K562 (cell line): ENCODE measurements at regions not wholly inside any gene's neighbourhood (a gene's known extent, or its start where the extent isn't known, plus 50 kb on each side); places are given as distances from the start of the nearest gene placed in this dataset.

Experiments
- ATAC-seq: fragments of 200-7000 bp; cut with Tn5 transposase; 3 replicates; pipeline ENCODE4 v1.9.1; 2020; ENCODE audit warnings: moderate library complexity
- BruUV-seq: library from RNA; stranded (reverse); fragments of 400-500 nt; replicated peaks from 2 replicates; lab custom pipeline; 2021; lab: Mats Ljungman, UMichigan
- CTCF ChIA-PET: fragments of 300-600 bp; formaldehyde crosslinking; extraction: SDS; loops from one replicate; lab custom pipeline; 2021; ENCODE audit warnings: low intra/inter-chr PET ratio; lab: Yijun Ruan, JAX
- POLR2A ChIA-PET: fragments of 300-600, 350-650 bp; sonication (Branson Sonifier 250); formaldehyde crosslinking; extraction: SDS; loops from one replicate; lab custom pipeline; 2021; ENCODE audit warnings: antibody characterized with exemption, inconsistent platforms; lab: Yijun Ruan, JAX
- DNase-seq, 4 experiments: peaks; one replicate each; pipeline versions ENCODE4 v3.0.0 to v3.0.0-alpha.2; 2011 to 2018; ENCODE audit warnings: low spot score in 3 of 4, mixed read lengths in 3 of 4; ENCODE audit errors: extremely low read depth in 1 of 4
- FAIRE-seq: peaks from 2 replicates; lab custom pipeline; 2011; peaks lifted over from hg19 to GRCh38; lab: Jason Lieb, UNC
- H2AFZ ChIP-seq: 2 replicates; pipeline ENCODE4 v1.6.0; 2011; ENCODE audit warnings: low read depth, low read length, control low read depth, inconsistent platforms
- H3K27ac ChIP-seq: fragments of 200-600 bp; 3 replicates; pipeline ENCODE4 v1.8.0; 2011; ENCODE audit warnings: low read depth, mild to moderate bottlenecking, control low read depth, inconsistent platforms, low read length, moderate library complexity, mixed read lengths; ENCODE audit errors: extremely low read depth
- H3K27me3 ChIP-seq, 2 experiments: fragments of 300-600 bp in 1 of 2; 2 replicates in 1 of 2; 3 replicates in 1 of 2; pipeline versions ENCODE4 v1.6.0 to v1.8.0; 2011; ENCODE audit warnings: inconsistent platforms in 2 of 2, low read length in 2 of 2, mild to moderate bottlenecking in 1 of 2, mixed read lengths in 1 of 2, moderate library complexity in 1 of 2; ENCODE audit not compliant: control insufficient read depth in 2 of 2, insufficient read depth in 2 of 2
- H3K36me3 ChIP-seq: fragments of 300-600 bp; 3 replicates; pipeline ENCODE4 v1.8.0; 2011; ENCODE audit warnings: mild to moderate bottlenecking, low read length, inconsistent platforms; ENCODE audit not compliant: control insufficient read depth, insufficient read depth
- H3K4me1 ChIP-seq, 2 experiments: fragments of 200-600 bp in 1 of 2; replicated peaks in 1 of 2; 2 replicates in 1 of 2; 3 replicates in 1 of 2; pipeline versions ENCODE4 v1.5.1 to v1.8.0; 2011; ENCODE audit warnings: inconsistent platforms in 2 of 2, low read length in 2 of 2, mild to moderate bottlenecking in 1 of 2, mixed read lengths in 1 of 2, moderate library complexity in 1 of 2; ENCODE audit not compliant: control insufficient read depth in 2 of 2, insufficient read depth in 2 of 2
- H3K4me2 ChIP-seq: 2 replicates; pipeline ENCODE4 v1.6.1; 2011; ENCODE audit warnings: low read length, control low read depth, inconsistent platforms, mixed read lengths; ENCODE audit not compliant: insufficient read depth
- H3K4me3 ChIP-seq: fragments of 200-600 bp; sonication (generic), shearing (Covaris generic); 2 replicates; pipeline ENCODE4 v1.5.1; 2016; ENCODE audit warnings: control low read depth, inconsistent platforms
- H3K79me2 ChIP-seq: fragments of 200-600 bp; 3 replicates; pipeline ENCODE4 v1.8.0; 2011; ENCODE audit warnings: low read length, inconsistent platforms; ENCODE audit not compliant: control insufficient read depth, insufficient read depth
- H3K9ac ChIP-seq, 2 experiments: 2 replicates each; pipeline versions ENCODE4 v1.6.0 to v1.6.1; 2011; ENCODE audit warnings: low read depth in 2 of 2, low read length in 2 of 2, control low read depth in 1 of 2, inconsistent platforms in 1 of 2, mild to moderate bottlenecking in 1 of 2, mixed read lengths in 1 of 2; ENCODE audit not compliant: insufficient read depth in 1 of 2
- H3K9me1 ChIP-seq: one replicate; pipeline ENCODE4 v1.6.0; 2011; ENCODE audit warnings: inconsistent platforms, mild to moderate bottlenecking, low read length, moderate library complexity; ENCODE audit not compliant: control insufficient read depth, insufficient read depth
- H3K9me3 ChIP-seq: replicated peaks from 2 replicates; pipeline ENCODE4 v1.5.1; 2011; ENCODE audit warnings: low read depth, low read length, inconsistent platforms; ENCODE audit not compliant: control insufficient read depth, insufficient read depth
- H4K20me1 ChIP-seq: replicated peaks from 2 replicates; pipeline ENCODE4 v1.6.1; 2011; ENCODE audit warnings: low read length, inconsistent platforms, mixed read lengths; ENCODE audit not compliant: control insufficient read depth, insufficient read depth
- ATF7 ChIP-seq: fragments of 450-650 bp; IDR thresholded peaks from 2 replicates; pipeline ENCODE4 v1.7.1; 2014; ENCODE audit warnings: mild to moderate bottlenecking, moderate library complexity
- ETV5 ChIP-seq: sonication (generic); formaldehyde crosslinking; IDR thresholded peaks from 2 replicates; pipeline ENCODE4 v1.4.0; 2020; ENCODE audit warnings: low read depth, mild to moderate bottlenecking, missing genetic modification reagents
- GABPA ChIP-seq: fragments of 200-800 bp; sonication (Bioruptor generic); conservative IDR thresholded peaks from 2 replicates; pipeline ENCODE4 v1.6.1; 2016; ENCODE audit warnings: low read depth, missing genetic modification characterization, missing compliant biosample characterization
- HSF4 ChIP-seq: fragments of 250-450 bp; sonication (Bioruptor Pico); IDR thresholded peaks from 2 replicates; pipeline ENCODE4 v2.1.2; 2022; ENCODE audit warnings: mild to moderate bottlenecking, moderate library complexity, borderline replicate concordance
- POLR2AphosphoS5 ChIP-seq: IDR thresholded peaks from 2 replicates; pipeline ENCODE4 v1.6.1; 2011; ENCODE audit warnings: mild to moderate bottlenecking, low read depth, low read length, moderate library complexity; ENCODE audit not compliant: control insufficient read depth, insufficient read depth
- POLR2B ChIP-seq: fragments of 450-650 bp; IDR thresholded peaks from 2 replicates; pipeline ENCODE4 v1.6.1; 2018; ENCODE audit warnings: low read depth; ENCODE audit not compliant: partially characterized antibody
- POLR3G ChIP-seq: IDR thresholded peaks from 2 replicates; pipeline ENCODE4 v1.6.1; 2011; ENCODE audit not compliant: insufficient read length, insufficient replicate concordance; ENCODE audit errors: extremely low read depth
- PTRF ChIP-seq: fragments of 450-650 bp; IDR thresholded peaks from 2 replicates; pipeline ENCODE4 v1.6.1; 2016; ENCODE audit warnings: mild to moderate bottlenecking, missing genetic modification characterization, missing compliant biosample characterization
- RFX1 ChIP-seq: fragments of 450-650 bp; IDR thresholded peaks from 2 replicates; pipeline ENCODE4 v1.6.1; 2016; ENCODE audit warnings: mild to moderate bottlenecking, moderate library complexity
- RNF2 ChIP-seq: sonication (generic); IDR thresholded peaks from 2 replicates; pipeline ENCODE4 v1.6.1; 2016
- ZHX1 ChIP-seq: fragments of 150-350 bp; conservative IDR thresholded peaks from 2 replicates; pipeline ENCODE4 v1.6.1; 2014; ENCODE audit warnings: low read length
- ZNF561 ChIP-seq: fragments of 450-650 bp; formaldehyde crosslinking; conservative IDR thresholded peaks from 2 replicates; pipeline ENCODE4 v1.4.0; 2020; ENCODE audit warnings: mild to moderate bottlenecking, moderate library complexity
- whole genome bisulfite sequencing: fragments of 100-300 bp; shearing (Covaris generic); methylation state at CpG from one replicate; pipeline ENCODE4 v1.1.6; 2016; ENCODE audit warnings: low coverage, mixed read lengths; ENCODE audit not compliant: insufficient coverage; ENCODE audit errors: missing lambda C conversion rate; 5-methylcytosine and 5-hydroxymethylcytosine counted together
- in situ Hi-C: fragments of 300-500 bp; cut with MboI; formaldehyde crosslinking; loops from 4 replicates; pipeline ENCODE4 v1.15.0; 2018; ENCODE audit warnings: inconsistent platforms, mixed read lengths
- intact Hi-C: fragments of 100-400 bp; cut with micrococcal nuclease; formaldehyde crosslinking; loops from 2 replicates; pipeline ENCODE4 v1.14.2; 2022
- TF ChIP-seq, protein P1 (sequence below): fragments of 450-650 bp; IDR thresholded peaks from 2 replicates; pipeline ENCODE4 v1.7.1; 2018; ENCODE audit warnings: mild to moderate bottlenecking, low read depth; ENCODE audit not compliant: partially characterized antibody

GRCh38 chr6:167700199-167700598 lies 126.5 kb upstream of the AFDN start:
- ATAC-seq, result no peak
- Histone ChIP-seq H3K79me2 (no peaks in the 10 kb centered on the region), H3K27ac (no peak overlapping the region), H3K9me3 (no peaks in the 10 kb centered on the region), H3K4me2 (no peak overlapping the region), H3K36me3 (no peaks in the 10 kb centered on the region), H4K20me1 (peaks cover 3% of the 10 kb centered on the region; the same call in 1 of the 2 replicates), H3K4me1 (peaks cover 0 to 9% of the 10 kb centered on the region in 2 experiments; a peak in 2 of 5 replicates), H2AFZ (no peak overlapping the region), H3K9me1 (no peaks in the 10 kb centered on the region), H3K4me3 (no peak overlapping the region), H3K9ac (no peak overlapping the region), H3K27me3 (peaks cover 48 to 63% of the 10 kb centered on the region in 2 experiments)
- TF ChIP-seq PTRF (tag) (no peak), POLR3G (no peak), ZHX1 (no peak), ZNF561 (CRISPR knock-in tag) (no peak), POLR2AphosphoS5 (no peak), HSF4 (CRISPR knock-in tag) (no peak), RNF2 (no peak), ATF7 (no peak), ETV5 (no peak), RFX1 (no peak), POLR2B (no peak), GABPA (tag) (no peak)
- TF ChIP-seq, protein P1, sequence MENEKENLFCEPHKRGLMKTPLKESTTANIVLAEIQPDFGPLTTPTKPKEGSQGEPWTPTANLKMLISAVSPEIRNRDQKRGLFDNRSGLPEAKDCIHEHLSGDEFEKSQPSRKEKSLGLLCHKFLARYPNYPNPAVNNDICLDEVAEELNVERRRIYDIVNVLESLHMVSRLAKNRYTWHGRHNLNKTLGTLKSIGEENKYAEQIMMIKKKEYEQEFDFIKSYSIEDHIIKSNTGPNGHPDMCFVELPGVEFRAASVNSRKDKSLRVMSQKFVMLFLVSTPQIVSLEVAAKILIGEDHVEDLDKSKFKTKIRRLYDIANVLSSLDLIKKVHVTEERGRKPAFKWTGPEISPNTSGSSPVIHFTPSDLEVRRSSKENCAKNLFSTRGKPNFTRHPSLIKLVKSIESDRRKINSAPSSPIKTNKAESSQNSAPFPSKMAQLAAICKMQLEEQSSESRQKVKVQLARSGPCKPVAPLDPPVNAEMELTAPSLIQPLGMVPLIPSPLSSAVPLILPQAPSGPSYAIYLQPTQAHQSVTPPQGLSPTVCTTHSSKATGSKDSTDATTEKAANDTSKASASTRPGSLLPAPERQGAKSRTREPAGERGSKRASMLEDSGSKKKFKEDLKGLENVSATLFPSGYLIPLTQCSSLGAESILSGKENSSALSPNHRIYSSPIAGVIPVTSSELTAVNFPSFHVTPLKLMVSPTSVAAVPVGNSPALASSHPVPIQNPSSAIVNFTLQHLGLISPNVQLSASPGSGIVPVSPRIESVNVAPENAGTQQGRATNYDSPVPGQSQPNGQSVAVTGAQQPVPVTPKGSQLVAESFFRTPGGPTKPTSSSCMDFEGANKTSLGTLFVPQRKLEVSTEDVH, result no peak
- intact Hi-C loops (no loop called here), in situ Hi-C loops (no loop called here)
- no TSS peak for BruUV-seq
- ChIA-PET POLR2A (interaction anchor here (1.2 kb wide), 1 partner anchor 8 kb away, joined by 3 read pairs; no protein-coding TSS in a partner anchor), CTCF (no interaction called here)
- no peak for FAIRE-seq
- 1% methylated on average over 8 of the region's 8 CpGs for WGBS
- DNase-seq, result no peak
